ENCODE measurements at regions not wholly inside any gene's neighbourhood (a gene's known extent, or its start where the extent isn't known, plus 50 kb on each side); places are given as distances from the start of the nearest gene placed in this dataset.

DNA sequence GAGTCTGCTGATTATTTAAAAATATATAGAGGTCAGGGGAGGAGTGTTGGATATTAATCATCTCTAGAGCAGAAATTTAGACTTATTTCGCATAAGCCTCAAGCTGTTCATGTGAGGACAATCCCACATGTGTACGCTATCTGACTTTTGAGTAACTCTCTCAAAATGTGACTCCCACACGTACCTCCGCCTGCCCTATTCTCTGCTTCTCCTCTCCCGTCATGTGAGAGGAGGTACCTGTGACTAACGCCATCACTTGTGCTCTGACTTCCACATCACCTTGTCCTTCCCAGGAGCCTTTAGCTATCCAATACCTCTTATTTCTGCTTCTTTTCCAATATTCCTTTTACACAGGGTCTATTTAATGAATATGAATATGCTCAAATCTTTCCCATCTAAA, 119.3 kb upstream of the CALCR start:
- H4K20me1 ChIP-seq (ENCODE audit: control insufficient read depth, extremely low read depth, insufficient read depth, low read length) = no peaks in the 10 kb centered on the region

DNA sequence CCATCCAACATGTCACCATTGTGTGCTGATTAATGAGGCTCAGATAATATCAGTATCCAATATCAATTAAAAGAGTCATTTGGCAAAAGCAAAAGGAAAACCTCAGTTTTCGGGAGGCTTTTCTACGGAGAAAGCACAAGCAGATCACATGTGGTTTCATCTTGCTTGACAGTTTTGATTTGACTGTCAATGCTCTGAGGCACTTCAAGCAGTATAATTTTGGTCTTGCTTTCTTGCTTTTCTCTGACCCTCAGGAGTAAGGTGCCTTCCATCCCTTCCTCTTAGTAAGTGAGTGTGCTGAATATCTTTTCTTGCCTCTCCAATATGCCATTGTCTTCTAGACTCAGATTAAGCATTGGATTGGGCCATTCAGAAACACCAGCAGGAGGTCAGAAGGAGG, 115.5 kb upstream of the CALCR start:
- no peak for TF ChIP-seq EZH2 (IDR thresholded peaks at IDR 0.05; ENCODE audit: low read length)
- TF ChIP-seq, protein P1, sequence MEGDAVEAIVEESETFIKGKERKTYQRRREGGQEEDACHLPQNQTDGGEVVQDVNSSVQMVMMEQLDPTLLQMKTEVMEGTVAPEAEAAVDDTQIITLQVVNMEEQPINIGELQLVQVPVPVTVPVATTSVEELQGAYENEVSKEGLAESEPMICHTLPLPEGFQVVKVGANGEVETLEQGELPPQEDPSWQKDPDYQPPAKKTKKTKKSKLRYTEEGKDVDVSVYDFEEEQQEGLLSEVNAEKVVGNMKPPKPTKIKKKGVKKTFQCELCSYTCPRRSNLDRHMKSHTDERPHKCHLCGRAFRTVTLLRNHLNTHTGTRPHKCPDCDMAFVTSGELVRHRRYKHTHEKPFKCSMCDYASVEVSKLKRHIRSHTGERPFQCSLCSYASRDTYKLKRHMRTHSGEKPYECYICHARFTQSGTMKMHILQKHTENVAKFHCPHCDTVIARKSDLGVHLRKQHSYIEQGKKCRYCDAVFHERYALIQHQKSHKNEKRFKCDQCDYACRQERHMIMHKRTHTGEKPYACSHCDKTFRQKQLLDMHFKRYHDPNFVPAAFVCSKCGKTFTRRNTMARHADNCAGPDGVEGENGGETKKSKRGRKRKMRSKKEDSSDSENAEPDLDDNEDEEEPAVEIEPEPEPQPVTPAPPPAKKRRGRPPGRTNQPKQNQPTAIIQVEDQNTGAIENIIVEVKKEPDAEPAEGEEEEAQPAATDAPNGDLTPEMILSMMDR (optimal IDR thresholded peaks at IDR 0.05 in 1 of 3, IDR thresholded peaks at IDR 0.05 in 1 of 3, conservative IDR thresholded peaks at IDR 0.05 in 1 of 3; ENCODE audit: extremely low read depth in 1 of 3, insufficient read depth in 2 of 3, low read length in 3 of 3) = no peak
- DNase-seq (ENCODE audit: low read depth, low spot score) (no peak), FAIRE-seq (no peak)
- Histone ChIP-seq H3K9me3 (ENCODE audit: control insufficient read depth, low read depth, low read length) (no peaks in the 10 kb centered on the region), H3K27me3 (ENCODE audit: control insufficient read depth, extremely low read depth, insufficient read depth, low read length) (no peaks in the 10 kb centered on the region), H3K4me2 (ENCODE audit: control insufficient read depth, extremely low read depth, insufficient read depth, low read depth, low read length) (no peak overlapping the region), H3K27ac (ENCODE audit: control insufficient read depth, insufficient read depth, low read length) (no peak overlapping the region), H4K20me1 (ENCODE audit: control insufficient read depth, extremely low read depth, insufficient read depth, low read length) (no peaks in the 10 kb centered on the region), H2AFZ (ENCODE audit: control insufficient read depth, low read length) (no peak overlapping the region), H3K4me1 (ENCODE audit: control insufficient read depth, extremely low read depth, insufficient read depth, low read length) (no peaks in the 10 kb centered on the region), H3K36me3 (ENCODE audit: control insufficient read depth in 2 of 2, extremely low read depth in 1 of 2, insufficient read depth in 2 of 2, low read length in 2 of 2) (no peaks in the 10 kb centered on the region), H3K4me3 (ENCODE audit: control insufficient read depth in 2 of 3, extremely low read depth in 1 of 3, insufficient read depth in 2 of 3, low read depth in 1 of 3, low read length in 3 of 3) (no peak overlapping the region), H3K9ac (ENCODE audit: control insufficient read depth, extremely low read depth, insufficient read depth, low read length) (no peak overlapping the region), H3K79me2 (ENCODE audit: control insufficient read depth, insufficient read depth, low read length) (no peaks in the 10 kb centered on the region), H3K9me1 (ENCODE audit: control insufficient read depth, extremely low read depth, insufficient read depth, low read length) (no peaks in the 10 kb centered on the region)
- dilution Hi-C loops (cut with MboI; ENCODE audit: extremely low pct_ligation_motif_present, low sequenced_read_pairs) = no loop called here

More for the DNA sequence above, 119.3 kb upstream of the CALCR start:
- Histone ChIP-seq H3K4me3 (ENCODE audit: control insufficient read depth in 2 of 3, extremely low read depth in 1 of 3, insufficient read depth in 2 of 3, low read depth in 1 of 3, low read length in 3 of 3) (no peak overlapping the region), H2AFZ (ENCODE audit: control insufficient read depth, low read length) (no peak overlapping the region), H3K27ac (ENCODE audit: control insufficient read depth, insufficient read depth, low read length) (no peak overlapping the region), H3K9me1 (ENCODE audit: control insufficient read depth, extremely low read depth, insufficient read depth, low read length) (no peaks in the 10 kb centered on the region), H3K27me3 (ENCODE audit: control insufficient read depth, extremely low read depth, insufficient read depth, low read length) (no peaks in the 10 kb centered on the region), H3K4me2 (ENCODE audit: control insufficient read depth, extremely low read depth, insufficient read depth, low read depth, low read length) (no peak overlapping the region), H3K9ac (ENCODE audit: control insufficient read depth, extremely low read depth, insufficient read depth, low read length) (no peak overlapping the region), H3K79me2 (ENCODE audit: control insufficient read depth, insufficient read depth, low read length) (no peaks in the 10 kb centered on the region), H3K36me3 (ENCODE audit: control insufficient read depth in 2 of 2, extremely low read depth in 1 of 2, insufficient read depth in 2 of 2, low read length in 2 of 2) (no peaks in the 10 kb centered on the region), H3K4me1 (ENCODE audit: control insufficient read depth, extremely low read depth, insufficient read depth, low read length) (no peaks in the 10 kb centered on the region), H3K9me3 (ENCODE audit: control insufficient read depth, low read depth, low read length) (no peaks in the 10 kb centered on the region)
- FAIRE-seq (no peak), DNase-seq (ENCODE audit: low read depth, low spot score) (no peak)
- TF ChIP-seq EZH2 (IDR thresholded peaks at IDR 0.05; ENCODE audit: low read length) = no peak
- dilution Hi-C loops (cut with MboI; ENCODE audit: extremely low pct_ligation_motif_present, low sequenced_read_pairs) = no loop called here

GRCh38 chr7:93678185-93678584, 103.7 kb upstream of the CALCR start:
- FAIRE-seq (no peak), DNase-seq (ENCODE audit: low read depth, low spot score) (no peak)
- Histone ChIP-seq H3K4me2 (ENCODE audit: control insufficient read depth, extremely low read depth, insufficient read depth, low read depth, low read length) (no peak overlapping the region), H3K9ac (ENCODE audit: control insufficient read depth, extremely low read depth, insufficient read depth, low read length) (no peak overlapping the region), H3K27me3 (ENCODE audit: control insufficient read depth, extremely low read depth, insufficient read depth, low read length) (no peaks in the 10 kb centered on the region), H3K9me1 (ENCODE audit: control insufficient read depth, extremely low read depth, insufficient read depth, low read length) (no peaks in the 10 kb centered on the region), H3K9me3 (ENCODE audit: control insufficient read depth, low read depth, low read length) (no peaks in the 10 kb centered on the region), H4K20me1 (ENCODE audit: control insufficient read depth, extremely low read depth, insufficient read depth, low read length) (no peaks in the 10 kb centered on the region), H3K4me1 (ENCODE audit: control insufficient read depth, extremely low read depth, insufficient read depth, low read length) (no peaks in the 10 kb centered on the region), H2AFZ (ENCODE audit: control insufficient read depth, low read length) (no peak overlapping the region), H3K36me3 (ENCODE audit: control insufficient read depth in 2 of 2, extremely low read depth in 1 of 2, insufficient read depth in 2 of 2, low read length in 2 of 2) (no peaks in the 10 kb centered on the region), H3K79me2 (ENCODE audit: control insufficient read depth, insufficient read depth, low read length) (no peaks in the 10 kb centered on the region), H3K27ac (ENCODE audit: control insufficient read depth, insufficient read depth, low read length) (no peak overlapping the region), H3K4me3 (ENCODE audit: control insufficient read depth in 2 of 3, extremely low read depth in 1 of 3, insufficient read depth in 2 of 3, low read depth in 1 of 3, low read length in 3 of 3) (no peak overlapping the region)
- dilution Hi-C loops (cut with MboI; ENCODE audit: extremely low pct_ligation_motif_present, low sequenced_read_pairs) = no loop called here
- TF ChIP-seq, protein P1 (optimal IDR thresholded peaks at IDR 0.05 in 1 of 3, IDR thresholded peaks at IDR 0.05 in 1 of 3, conservative IDR thresholded peaks at IDR 0.05 in 1 of 3; ENCODE audit: extremely low read depth in 1 of 3, insufficient read depth in 2 of 3, low read length in 3 of 3) = no peak

Data from keratinocyte (primary cell).